ENCODE measurements at regions not wholly inside any gene's neighbourhood (a gene's known extent, or its start where the extent isn't known, plus 50 kb on each side); places are given as distances from the start of the nearest gene placed in this dataset.
A peak's percentile ranks its signal among the peaks of the same experiment; 100 is the strongest.

DNA sequence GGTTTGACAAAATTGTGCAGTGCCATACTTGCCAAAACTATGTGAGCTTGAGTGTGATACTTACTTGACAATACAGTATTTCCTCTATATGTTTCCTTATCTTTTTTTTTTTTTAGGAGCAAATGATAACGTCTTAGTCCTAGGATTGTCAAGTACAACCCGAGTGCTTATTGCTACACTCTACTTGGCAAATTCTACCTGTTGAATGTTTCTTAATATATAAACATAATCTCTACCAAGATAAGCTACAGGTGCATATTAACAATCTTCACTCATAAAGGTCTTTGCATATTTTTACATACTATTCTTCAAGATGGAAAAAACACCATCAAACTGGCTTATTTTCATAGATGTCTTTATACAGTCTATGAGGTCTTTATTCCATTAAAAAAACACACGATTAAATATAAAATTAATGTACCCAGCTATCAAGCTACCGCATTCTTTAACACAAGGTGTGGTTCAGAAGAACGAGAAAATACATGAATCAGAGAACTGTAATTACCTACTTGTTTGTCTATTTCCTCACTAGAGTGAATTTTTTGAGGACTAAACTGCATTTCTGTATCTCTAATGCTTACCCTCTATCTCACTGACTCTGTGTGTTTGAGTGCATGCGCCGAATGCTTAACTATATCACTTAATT lies 76.1 kb upstream of the PDSS1 start:
- DNase-seq: no peak
- H3K4me1 ChIP-seq (ENCODE audit: control insufficient read depth, insufficient read depth, low read length): no peaks in the 10 kb centered on the region
- H3K9me3 ChIP-seq (ENCODE audit: control insufficient read depth, low read length): no peaks in the 10 kb centered on the region
- no peak overlapping the region for H3K27ac Mint-ChIP-seq
- H3K4me1 Mint-ChIP-seq: no peaks in the 10 kb centered on the region
- no peak overlapping the region for H3K4me3 ChIP-seq (ENCODE audit: low read length)
- H3K36me3 Mint-ChIP-seq (ENCODE audit: low read depth): no peaks in the 10 kb centered on the region
- H3K27ac ChIP-seq (ENCODE audit: low read depth, low read length): no peak overlapping the region
- no peak overlapping the region for H3K9ac ChIP-seq (ENCODE audit: extremely low read depth, low read length, poor library complexity, severe bottlenecking)
- H3K9me3 Mint-ChIP-seq: no peaks in the 10 kb centered on the region
- 97 to 98% methylated on average over 6 to 7 of the region's 7 CpGs for WGBS, 2 experiments (ENCODE audit: insufficient coverage in 1 of 2, insufficient read length in 1 of 2)
- H3K36me3 ChIP-seq (ENCODE audit: control insufficient read depth, insufficient read depth, low read length): no peaks in the 10 kb centered on the region
- H3K27me3 Mint-ChIP-seq (ENCODE audit: insufficient read depth): peaks cover 31% of the 10 kb centered on the region
- H3K27me3 ChIP-seq (ENCODE audit: control insufficient read depth, insufficient read depth, low read length, poor library complexity, severe bottlenecking): peaks cover 11% of the 10 kb centered on the region
- TF ChIP-seq, protein P1, sequence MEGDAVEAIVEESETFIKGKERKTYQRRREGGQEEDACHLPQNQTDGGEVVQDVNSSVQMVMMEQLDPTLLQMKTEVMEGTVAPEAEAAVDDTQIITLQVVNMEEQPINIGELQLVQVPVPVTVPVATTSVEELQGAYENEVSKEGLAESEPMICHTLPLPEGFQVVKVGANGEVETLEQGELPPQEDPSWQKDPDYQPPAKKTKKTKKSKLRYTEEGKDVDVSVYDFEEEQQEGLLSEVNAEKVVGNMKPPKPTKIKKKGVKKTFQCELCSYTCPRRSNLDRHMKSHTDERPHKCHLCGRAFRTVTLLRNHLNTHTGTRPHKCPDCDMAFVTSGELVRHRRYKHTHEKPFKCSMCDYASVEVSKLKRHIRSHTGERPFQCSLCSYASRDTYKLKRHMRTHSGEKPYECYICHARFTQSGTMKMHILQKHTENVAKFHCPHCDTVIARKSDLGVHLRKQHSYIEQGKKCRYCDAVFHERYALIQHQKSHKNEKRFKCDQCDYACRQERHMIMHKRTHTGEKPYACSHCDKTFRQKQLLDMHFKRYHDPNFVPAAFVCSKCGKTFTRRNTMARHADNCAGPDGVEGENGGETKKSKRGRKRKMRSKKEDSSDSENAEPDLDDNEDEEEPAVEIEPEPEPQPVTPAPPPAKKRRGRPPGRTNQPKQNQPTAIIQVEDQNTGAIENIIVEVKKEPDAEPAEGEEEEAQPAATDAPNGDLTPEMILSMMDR (conservative IDR thresholded peaks at IDR 0.05): no peak
- peak overlapping the region; percentile 62 for H3K4me3 Mint-ChIP-seq

DNA sequence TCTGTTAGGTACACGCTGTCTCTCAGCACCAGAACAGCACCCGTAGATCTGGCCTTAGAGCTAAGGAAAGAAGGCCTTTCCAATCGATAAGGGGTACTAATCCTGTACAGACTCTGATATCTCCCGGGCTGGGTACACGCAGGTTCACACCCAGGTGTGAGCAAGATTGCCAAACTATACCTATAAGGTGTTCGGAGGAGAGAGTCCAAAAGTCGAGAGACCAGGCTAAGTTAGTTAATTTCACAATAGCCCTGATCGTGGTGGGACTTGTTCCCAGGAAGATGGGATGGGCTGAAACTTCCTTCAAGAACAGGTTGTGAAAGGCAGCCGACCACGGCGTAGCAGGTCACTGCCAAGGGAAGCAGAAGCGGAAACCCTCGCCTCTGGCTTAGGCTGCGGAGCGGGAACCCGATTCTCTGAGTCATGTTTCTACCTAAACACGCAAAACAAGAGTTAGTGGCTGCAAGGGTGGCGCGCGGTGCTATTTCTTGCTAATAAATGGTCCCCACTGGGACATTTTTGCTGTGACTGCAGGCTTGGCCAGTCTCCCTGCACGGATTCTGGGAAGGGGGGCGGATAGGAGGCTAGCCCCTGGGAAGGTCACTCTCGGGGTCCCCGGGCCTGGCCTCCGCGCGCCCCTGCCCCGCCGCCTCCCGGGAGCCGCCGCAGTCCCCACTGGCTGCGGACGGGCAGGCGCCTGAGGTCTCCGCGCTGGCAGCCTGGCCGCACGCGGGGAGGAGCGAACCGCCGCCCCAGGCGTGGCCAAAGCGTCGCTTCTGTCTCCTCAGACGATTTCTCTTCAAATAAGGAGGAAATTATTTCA lies 75.4 kb upstream of the PDSS1 start:
- no peaks in the 10 kb centered on the region for H3K9me3 Mint-ChIP-seq
- Histone ChIP-seq H3K27me3 (ENCODE audit: control insufficient read depth, insufficient read depth, low read length, poor library complexity, severe bottlenecking) (peaks cover 11% of the 10 kb centered on the region), H3K9ac (ENCODE audit: extremely low read depth, low read length, poor library complexity, severe bottlenecking) (no peak overlapping the region), H3K9me3 (ENCODE audit: control insufficient read depth, low read length) (no peaks in the 10 kb centered on the region), H3K4me3 (ENCODE audit: low read length) (peak overlapping the region; percentile 77), H3K4me1 (ENCODE audit: control insufficient read depth, insufficient read depth, low read length) (no peaks in the 10 kb centered on the region), H3K36me3 (ENCODE audit: control insufficient read depth, insufficient read depth, low read length) (no peaks in the 10 kb centered on the region), H3K27ac (ENCODE audit: low read depth, low read length) (no peak overlapping the region)
- H3K27me3 Mint-ChIP-seq (ENCODE audit: insufficient read depth): peaks cover 31% of the 10 kb centered on the region
- H3K4me3 Mint-ChIP-seq: peak overlapping the region; percentile 62
- H3K27ac Mint-ChIP-seq: no peak overlapping the region
- TF ChIP-seq, protein P1 (conservative IDR thresholded peaks at IDR 0.05): no peak
- no peaks in the 10 kb centered on the region for H3K36me3 Mint-ChIP-seq (ENCODE audit: low read depth)
- DNase-seq: peak; percentile 77
- no peaks in the 10 kb centered on the region for H3K4me1 Mint-ChIP-seq
- 25 to 42% methylated on average over 13 to 47 of the region's 47 CpGs for WGBS, 2 experiments (ENCODE audit: insufficient coverage in 1 of 2, insufficient read length in 1 of 2)

DNA sequence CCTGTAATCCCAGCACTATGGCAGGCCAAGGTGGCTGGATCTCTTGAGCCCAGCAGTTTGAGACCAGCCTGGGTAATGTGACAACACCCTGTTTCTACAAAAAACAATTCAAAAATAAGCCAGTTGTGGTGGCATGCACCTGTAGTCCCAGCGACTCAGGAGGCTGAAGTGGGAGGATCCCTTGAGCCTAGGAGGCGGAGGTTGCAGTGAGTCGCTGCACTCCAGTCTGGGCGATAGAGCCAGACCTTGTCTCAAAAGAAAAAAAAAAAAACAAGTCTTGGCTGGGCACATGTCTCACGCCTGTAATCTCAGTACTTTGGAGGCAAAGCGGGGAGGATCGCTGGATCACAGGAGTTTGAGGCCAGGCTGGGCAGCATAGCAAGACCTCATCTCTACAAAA lies 74.6 kb upstream of the PDSS1 start:
- Mint-ChIP-seq H3K9me3 (no peaks in the 10 kb centered on the region), H3K36me3 (ENCODE audit: low read depth) (no peaks in the 10 kb centered on the region), H3K27me3 (ENCODE audit: insufficient read depth) (peaks cover 31% of the 10 kb centered on the region), H3K4me3 (peak overlapping the region; percentile 62), H3K4me1 (no peaks in the 10 kb centered on the region), H3K27ac (no peak overlapping the region)
- TF ChIP-seq, protein P1 (conservative IDR thresholded peaks at IDR 0.05): no peak
- 93 to 95% methylated on average over 7 of the region's 7 CpGs for WGBS, 2 experiments (ENCODE audit: insufficient coverage in 1 of 2, insufficient read length in 1 of 2)
- H3K4me3 ChIP-seq (ENCODE audit: low read length): peak overlapping the region; percentile 77
- H3K9ac ChIP-seq (ENCODE audit: extremely low read depth, low read length, poor library complexity, severe bottlenecking): no peak overlapping the region
- no peak for DNase-seq
- peaks cover 11% of the 10 kb centered on the region for H3K27me3 ChIP-seq (ENCODE audit: control insufficient read depth, insufficient read depth, low read length, poor library complexity, severe bottlenecking)
- H3K27ac ChIP-seq (ENCODE audit: low read depth, low read length): no peak overlapping the region
- H3K9me3 ChIP-seq (ENCODE audit: control insufficient read depth, low read length): no peaks in the 10 kb centered on the region
- no peaks in the 10 kb centered on the region for H3K36me3 ChIP-seq (ENCODE audit: control insufficient read depth, insufficient read depth, low read length)
- H3K4me1 ChIP-seq (ENCODE audit: control insufficient read depth, insufficient read depth, low read length): no peaks in the 10 kb centered on the region

All from endodermal cell (in vitro differentiated cells).